Keratinocyte (primary cell): ENCODE measurements at regions not wholly inside any gene's neighbourhood (a gene's known extent, or its start where the extent isn't known, plus 50 kb on each side); places are given as distances from the start of the nearest gene placed in this dataset.

ENCODE experiments used
- DNase-seq: peaks from one replicate; pipeline ENCODE4 v3.0.0-alpha.2; 2011; ENCODE audit warnings: low read depth, missing footprints, low spot score
- FAIRE-seq: peaks from 2 replicates; lab custom pipeline; 2011; peaks lifted over from hg19 to GRCh38; lab: Jason Lieb, UNC
- H2AFZ ChIP-seq: 2 replicates; pipeline ENCODE4 v1.6.0; 2012; ENCODE audit warnings: low read length, control low read depth, inconsistent platforms; ENCODE audit not compliant: control insufficient read depth
- H3K27ac ChIP-seq: 2 replicates; pipeline ENCODE4 v1.5.1; 2011; ENCODE audit warnings: low read length; ENCODE audit not compliant: control insufficient read depth, insufficient read depth
- H3K27me3 ChIP-seq: 3 replicates; pipeline ENCODE4 v1.6.0; 2011; ENCODE audit warnings: low read length; ENCODE audit not compliant: control insufficient read depth, insufficient read depth; ENCODE audit errors: extremely low read depth
- H3K36me3 ChIP-seq, 2 experiments: 2 replicates in 1 of 2; 3 replicates in 1 of 2; pipeline ENCODE4 v1.5.1; 2011; ENCODE audit warnings: low read length in 2 of 2, mild to moderate bottlenecking in 1 of 2; ENCODE audit not compliant: control insufficient read depth in 2 of 2, insufficient read depth in 2 of 2; ENCODE audit errors: extremely low read depth in 1 of 2
- H3K4me1 ChIP-seq: 3 replicates; pipeline ENCODE4 v1.5.1; 2011; ENCODE audit warnings: low read length; ENCODE audit not compliant: control insufficient read depth, insufficient read depth; ENCODE audit errors: extremely low read depth
- H3K4me2 ChIP-seq: 3 replicates; pipeline ENCODE4 v1.6.0; 2011; ENCODE audit warnings: low read depth, low read length; ENCODE audit not compliant: control insufficient read depth, insufficient read depth; ENCODE audit errors: extremely low read depth
- H3K4me3 ChIP-seq, 3 experiments: fragments of 200-600 bp in 1 of 3; sonication (generic) in 1 of 3; 2 replicates in 2 of 3; 3 replicates in 1 of 3; pipeline ENCODE4 v1.5.1; 2011 to 2016; ENCODE audit warnings: low read length in 3 of 3, mild to moderate bottlenecking in 3 of 3, control low read depth in 2 of 3, inconsistent platforms in 1 of 3, low read depth in 1 of 3, mixed read lengths in 1 of 3, mixed run types in 1 of 3, moderate library complexity in 1 of 3; ENCODE audit not compliant: control insufficient read depth in 2 of 3, insufficient read depth in 2 of 3; ENCODE audit errors: extremely low read depth in 1 of 3
- H3K79me2 ChIP-seq: 2 replicates; pipeline ENCODE4 v1.6.0; 2012; ENCODE audit warnings: low read length; ENCODE audit not compliant: control insufficient read depth, insufficient read depth
- H3K9ac ChIP-seq: 3 replicates; pipeline ENCODE4 v1.6.0; 2011; ENCODE audit warnings: low read length; ENCODE audit not compliant: control insufficient read depth, insufficient read depth; ENCODE audit errors: extremely low read depth
- H3K9me1 ChIP-seq: 3 replicates; pipeline ENCODE4 v1.6.0; 2011; ENCODE audit warnings: low read length; ENCODE audit not compliant: control insufficient read depth, insufficient read depth; ENCODE audit errors: extremely low read depth
- H3K9me3 ChIP-seq: 2 replicates; pipeline ENCODE4 v1.5.1; 2012; ENCODE audit warnings: low read depth, low read length; ENCODE audit not compliant: control insufficient read depth
- H4K20me1 ChIP-seq: 3 replicates; pipeline ENCODE4 v1.6.0; 2011; ENCODE audit warnings: low read length; ENCODE audit not compliant: control insufficient read depth, insufficient read depth; ENCODE audit errors: extremely low read depth
- EZH2 ChIP-seq: IDR thresholded peaks from one replicate; pipeline ENCODE4 v1.6.1; 2012; ENCODE audit warnings: inconsistent platforms, mild to moderate bottlenecking, low read length, moderate library complexity
- dilution Hi-C: fragments of 300-500 bp; cut with MboI; formaldehyde crosslinking; loops from one replicate; pipeline ENCODE4 v1.7.0; 2020; ENCODE audit warnings: low sequenced_read_pairs; ENCODE audit not compliant: extremely low pct_ligation_motif_present
- TF ChIP-seq, protein P1 (sequence below), 3 experiments: IDR thresholded peaks in 1 of 3; conservative IDR thresholded peaks in 1 of 3; optimal IDR thresholded peaks in 1 of 3; 2 replicates in 2 of 3; 3 replicates in 1 of 3; pipeline versions ENCODE3 to v1.5.1; 2011; ENCODE audit warnings: low read length in 3 of 3, mild to moderate bottlenecking in 3 of 3, moderate library complexity in 2 of 3, control low read depth in 1 of 3, inconsistent platforms in 1 of 3; ENCODE audit not compliant: insufficient read depth in 2 of 3; ENCODE audit errors: extremely low read depth in 1 of 3

DNA sequence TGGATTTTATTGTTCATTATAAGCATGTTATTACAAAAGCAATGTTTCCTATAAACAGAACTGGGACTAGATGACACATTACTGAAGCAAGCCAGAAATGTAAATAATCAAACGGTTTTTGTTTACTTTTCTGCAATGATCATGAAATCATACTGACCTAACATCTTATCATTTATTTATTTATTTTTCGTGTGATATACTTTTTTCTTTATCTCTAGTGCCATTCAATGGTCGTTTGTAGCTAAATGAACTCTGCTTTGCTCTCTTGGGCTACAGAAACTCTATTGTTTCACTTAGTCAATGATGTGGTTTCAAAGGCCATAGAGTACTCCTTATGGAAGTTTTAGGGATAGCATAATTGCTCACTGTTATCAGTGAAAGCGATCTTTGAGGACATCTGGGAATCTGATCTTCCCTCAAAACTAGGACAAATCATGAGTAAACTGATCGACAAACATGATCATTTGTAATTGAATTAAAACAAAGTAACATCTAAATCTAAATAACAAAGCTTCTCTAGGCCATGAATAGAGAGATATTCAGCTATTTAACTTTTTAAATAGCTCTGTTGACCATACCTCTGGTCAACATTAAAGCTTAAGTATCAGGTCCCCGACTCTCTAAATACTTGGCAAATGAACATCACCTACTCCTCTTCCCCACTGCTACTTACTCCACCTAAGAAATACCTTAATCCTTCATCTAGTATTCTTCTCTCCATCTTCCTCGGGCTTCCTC lies 933.4 kb downstream of the TFAP2A start:
- no peak for TF ChIP-seq EZH2
- TF ChIP-seq, protein P1, sequence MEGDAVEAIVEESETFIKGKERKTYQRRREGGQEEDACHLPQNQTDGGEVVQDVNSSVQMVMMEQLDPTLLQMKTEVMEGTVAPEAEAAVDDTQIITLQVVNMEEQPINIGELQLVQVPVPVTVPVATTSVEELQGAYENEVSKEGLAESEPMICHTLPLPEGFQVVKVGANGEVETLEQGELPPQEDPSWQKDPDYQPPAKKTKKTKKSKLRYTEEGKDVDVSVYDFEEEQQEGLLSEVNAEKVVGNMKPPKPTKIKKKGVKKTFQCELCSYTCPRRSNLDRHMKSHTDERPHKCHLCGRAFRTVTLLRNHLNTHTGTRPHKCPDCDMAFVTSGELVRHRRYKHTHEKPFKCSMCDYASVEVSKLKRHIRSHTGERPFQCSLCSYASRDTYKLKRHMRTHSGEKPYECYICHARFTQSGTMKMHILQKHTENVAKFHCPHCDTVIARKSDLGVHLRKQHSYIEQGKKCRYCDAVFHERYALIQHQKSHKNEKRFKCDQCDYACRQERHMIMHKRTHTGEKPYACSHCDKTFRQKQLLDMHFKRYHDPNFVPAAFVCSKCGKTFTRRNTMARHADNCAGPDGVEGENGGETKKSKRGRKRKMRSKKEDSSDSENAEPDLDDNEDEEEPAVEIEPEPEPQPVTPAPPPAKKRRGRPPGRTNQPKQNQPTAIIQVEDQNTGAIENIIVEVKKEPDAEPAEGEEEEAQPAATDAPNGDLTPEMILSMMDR (optimal IDR thresholded peaks at IDR 0.05 in 1 of 3, IDR thresholded peaks at IDR 0.05 in 1 of 3, conservative IDR thresholded peaks at IDR 0.05 in 1 of 3; ENCODE audit: extremely low read depth in 1 of 3, insufficient read depth in 2 of 3, low read length in 3 of 3): no peak
- Histone ChIP-seq H3K4me2 (peak overlapping the region; percentile 77), H3K36me3 (no peaks in the 10 kb centered on the region), H4K20me1 (no peaks in the 10 kb centered on the region), H3K9me3 (no peaks in the 10 kb centered on the region), H3K4me3 (peak overlapping the region; percentile 17 to 40 (median 34)), H3K27ac (peak overlapping the region; percentile 77), H3K4me1 (peaks cover 39% of the 10 kb centered on the region), H3K27me3 (no peaks in the 10 kb centered on the region), H3K9ac (no peak overlapping the region), H3K79me2 (no peaks in the 10 kb centered on the region), H2AFZ (peak overlapping the region; percentile 75), H3K9me1 (no peaks in the 10 kb centered on the region)
- no peak for DNase-seq
- FAIRE-seq: peak; percentile 23
- dilution Hi-C loops: no loop called here

- H3K27ac ChIP-seq: no peak overlapping the region
Observed at GRCh38 chr6:9468277-9468676, 946.6 kb downstream of the TFAP2A start.

More at GRCh38 chr6:9468277-9468676, 946.6 kb downstream of the TFAP2A start:
- Histone ChIP-seq H3K4me3 (no peak overlapping the region), H3K4me1 (no peaks in the 10 kb centered on the region), H3K9me3 (no peaks in the 10 kb centered on the region), H3K36me3 (no peaks in the 10 kb centered on the region), H3K79me2 (no peaks in the 10 kb centered on the region), H3K9me1 (no peaks in the 10 kb centered on the region), H3K9ac (no peak overlapping the region), H3K4me2 (no peak overlapping the region), H2AFZ (no peak overlapping the region), H4K20me1 (no peaks in the 10 kb centered on the region), H3K27me3 (no peaks in the 10 kb centered on the region)
- dilution Hi-C loops: no loop called here
- no peak for DNase-seq
- no peak for TF ChIP-seq EZH2
- TF ChIP-seq, protein P1 (optimal IDR thresholded peaks at IDR 0.05 in 1 of 3, IDR thresholded peaks at IDR 0.05 in 1 of 3, conservative IDR thresholded peaks at IDR 0.05 in 1 of 3; ENCODE audit: extremely low read depth in 1 of 3, insufficient read depth in 2 of 3, low read length in 3 of 3): no peak
- FAIRE-seq: no peak
